Islet precursor cell (in vitro differentiated cells): ENCODE measurements at regions not wholly inside any gene's neighbourhood (a gene's known extent, or its start where the extent isn't known, plus 50 kb on each side); places are given as distances from the start of the nearest gene placed in this dataset.

Source experiments
- DNase-seq: peaks from one replicate; pipeline ENCODE4 v3.0.0-alpha.2; 2018

DNA sequence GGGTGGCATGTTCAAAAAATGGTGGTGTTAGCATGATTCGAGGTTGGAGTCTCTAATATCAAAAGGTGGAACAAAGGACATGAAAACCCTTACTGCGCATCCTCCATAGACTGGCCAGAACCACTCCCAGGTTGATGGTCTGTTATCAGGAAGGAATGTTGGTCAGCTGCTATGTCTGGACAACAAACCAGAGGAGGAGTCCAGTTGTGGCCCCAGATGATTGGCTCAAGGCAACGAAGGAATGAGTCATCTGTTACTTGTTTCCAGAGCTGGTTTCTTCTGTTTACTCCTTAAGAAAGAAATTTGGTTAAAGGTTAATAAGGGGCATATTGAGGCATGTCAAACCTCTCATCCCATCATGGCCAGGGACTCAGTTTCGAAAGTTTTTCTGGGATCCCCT, 56.8 kb upstream of the GRIA4 start:
- DNase-seq = peak; percentile 85

- DNase-seq = no peak
These were observed 61.5 kb upstream of the GRIA4 start for GRCh38 chr11:105548359-105548758.

GRCh38 chr11:105538588-105538987, 71.3 kb upstream of the GRIA4 start:
- DNase-seq = no peak

- no peak for DNase-seq
These were observed 72.3 kb upstream of the GRIA4 start for GRCh38 chr11:105537531-105537930.

DNA sequence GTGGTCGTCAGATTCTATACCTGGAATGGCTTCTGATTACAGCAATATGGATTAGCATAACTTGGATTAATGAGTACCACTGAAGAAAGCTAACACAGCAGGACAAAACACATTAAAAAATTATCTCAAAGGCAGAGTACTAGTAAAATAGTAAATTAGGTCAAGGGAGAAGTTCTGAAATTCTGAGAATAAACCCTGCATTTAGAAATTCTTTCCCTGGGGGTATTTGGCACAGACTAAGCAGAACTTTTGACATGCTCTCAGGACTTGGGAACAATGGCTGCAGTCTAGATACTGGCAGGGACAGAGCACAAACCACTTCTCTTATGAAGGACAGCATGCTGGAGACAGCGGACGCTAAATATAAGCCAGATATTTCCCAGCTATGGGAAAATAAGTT, 85.6 kb upstream of the GRIA4 start:
- no peak for DNase-seq

GRCh38 chr11:105520706-105521345, 89.0 kb upstream of the GRIA4 start:
- DNase-seq = no peak

DNA sequence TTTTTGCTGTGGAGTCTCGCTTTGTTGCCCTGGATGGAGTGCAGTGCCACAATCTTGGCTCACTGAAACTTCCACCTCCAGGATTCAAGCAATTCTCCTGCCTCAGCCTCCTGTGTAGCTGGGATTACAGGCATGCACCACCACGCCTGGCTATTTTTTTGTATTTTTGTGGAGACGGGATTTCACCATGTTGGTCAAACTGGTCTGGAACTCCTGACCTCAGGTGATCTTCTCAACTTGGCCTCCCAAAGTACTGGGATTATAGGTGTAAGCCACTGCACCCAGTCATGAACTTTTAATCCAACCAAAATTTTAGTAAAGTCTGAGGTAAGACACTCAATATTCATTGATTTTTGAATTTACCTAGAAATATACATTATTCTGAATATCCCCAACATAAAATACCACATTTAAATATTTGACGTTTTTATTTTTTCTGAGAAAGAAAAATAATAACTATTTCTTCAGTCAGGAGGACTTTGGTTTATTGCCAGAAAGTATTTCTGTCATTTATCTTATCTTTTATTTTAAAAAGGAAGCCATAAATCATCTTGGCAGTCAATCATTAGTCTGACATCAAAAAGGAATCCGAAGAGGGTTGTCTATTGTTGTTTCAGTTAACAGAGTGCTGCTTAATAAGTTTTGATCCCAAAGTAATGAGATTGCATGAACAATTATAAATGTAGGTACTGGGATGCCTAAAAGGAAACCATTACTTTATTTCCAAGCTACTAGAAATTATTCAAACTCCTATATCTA, 102.2 kb upstream of the GRIA4 start:
- no peak for DNase-seq

DNA sequence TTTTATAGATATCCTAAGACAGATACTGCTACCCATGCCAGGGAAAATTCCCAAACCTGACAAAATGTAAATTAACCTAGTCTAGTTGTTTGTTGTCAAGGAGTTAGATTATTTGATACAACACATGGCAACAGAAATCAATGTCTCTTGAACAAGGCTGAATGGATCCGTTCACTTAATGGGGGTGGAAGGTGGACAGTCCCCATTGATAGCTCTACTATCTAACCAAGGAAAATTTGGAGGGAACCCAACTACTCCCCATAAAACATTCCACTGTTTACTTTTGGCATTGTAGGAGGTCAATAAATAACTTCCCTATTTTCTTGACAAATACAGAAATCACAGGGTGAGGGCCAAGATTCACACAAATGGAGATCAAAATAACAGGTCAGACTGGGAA, 117.9 kb upstream of the GRIA4 start:
- DNase-seq = no peak

- no peak for DNase-seq
These were observed 118.5 kb upstream of the GRIA4 start for GRCh38 chr11:105491394-105491793.

DNA sequence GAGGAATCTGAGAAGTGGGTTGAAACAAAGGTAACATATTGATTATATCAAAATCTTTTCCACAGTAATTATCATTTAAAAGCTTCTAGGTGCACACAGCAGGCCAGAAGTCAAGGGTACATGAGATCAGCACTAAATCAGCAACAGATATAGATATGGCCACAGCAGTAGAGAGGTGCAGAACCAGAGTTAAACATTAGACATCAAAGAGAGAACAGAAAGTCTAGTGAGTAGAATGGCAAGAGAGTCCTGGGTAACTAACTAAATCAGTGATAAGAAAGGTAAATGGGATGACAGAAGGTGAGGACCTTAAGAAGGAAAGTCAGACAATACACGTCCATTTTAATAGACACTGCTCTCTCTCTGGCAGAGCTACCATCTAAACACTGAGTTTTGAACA, 119.5 kb upstream of the GRIA4 start:
- no peak for DNase-seq

DNA sequence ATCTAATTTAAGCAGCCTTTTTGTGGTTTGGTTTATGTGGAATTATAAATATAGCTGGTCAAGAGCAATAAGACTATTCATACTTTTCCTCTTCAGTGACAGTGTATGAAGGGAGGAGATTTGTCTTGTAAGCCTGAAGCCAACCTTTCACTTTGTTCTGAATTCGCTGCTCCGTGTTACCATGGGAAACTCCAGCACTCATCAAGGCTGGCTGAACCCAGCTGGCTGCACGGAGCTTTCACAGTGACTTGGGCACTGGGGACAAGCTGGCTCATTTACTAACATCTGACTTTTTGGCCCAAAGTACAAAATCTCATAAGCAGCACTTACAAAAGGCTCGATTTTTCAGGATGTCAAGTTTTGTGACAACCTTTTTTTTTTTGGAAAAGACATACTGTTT, 120.4 kb upstream of the GRIA4 start:
- no peak for DNase-seq

- no peak for DNase-seq
These were observed 122.9 kb upstream of the GRIA4 start for GRCh38 chr11:105486929-105487328.

DNA sequence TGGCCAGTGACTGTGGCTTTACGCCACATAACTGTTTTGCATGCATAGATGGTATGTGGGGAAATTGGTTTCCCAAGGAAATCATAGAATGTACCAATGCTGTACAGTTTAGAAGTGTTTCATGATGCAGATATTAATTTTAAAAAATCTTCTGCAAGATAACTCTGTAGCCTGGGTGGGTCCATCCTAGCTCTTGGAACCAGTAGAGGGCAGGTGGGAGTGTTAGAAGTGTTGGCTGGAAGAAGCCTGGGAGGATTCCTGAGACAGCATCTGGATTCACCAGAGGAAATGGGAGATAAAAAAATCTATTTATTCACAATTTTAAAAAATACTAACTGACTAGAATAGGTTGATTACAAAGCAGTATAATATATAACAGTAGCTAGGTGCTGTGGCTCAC, 139.9 kb upstream of the GRIA4 start:
- no peak for DNase-seq

GRCh38 chr11:105468154-105468553, 141.7 kb upstream of the GRIA4 start:
- no peak for DNase-seq

- DNase-seq = no peak
These were observed 143.2 kb upstream of the GRIA4 start for GRCh38 chr11:105466582-105467228.

DNA sequence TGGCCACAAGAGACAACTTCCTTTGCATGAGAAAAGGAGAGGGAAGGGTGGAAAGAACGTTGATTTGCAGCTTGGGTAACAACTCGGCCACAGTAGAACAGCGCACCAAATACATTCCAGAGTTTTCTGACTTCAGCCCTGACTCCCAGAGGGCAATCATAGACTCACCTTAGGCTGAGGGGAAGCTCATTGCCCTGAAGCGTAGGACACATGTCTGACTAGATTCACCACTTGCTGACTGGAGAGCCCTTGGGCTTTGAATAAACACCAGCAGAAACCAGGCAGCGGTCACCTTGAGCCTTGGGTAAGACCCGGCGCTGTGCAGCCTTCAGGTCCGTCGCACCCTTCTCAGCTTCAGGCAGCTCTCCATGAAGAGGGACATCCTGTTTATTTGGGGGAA, 151.8 kb upstream of the GRIA4 start:
- DNase-seq = no peak

DNA sequence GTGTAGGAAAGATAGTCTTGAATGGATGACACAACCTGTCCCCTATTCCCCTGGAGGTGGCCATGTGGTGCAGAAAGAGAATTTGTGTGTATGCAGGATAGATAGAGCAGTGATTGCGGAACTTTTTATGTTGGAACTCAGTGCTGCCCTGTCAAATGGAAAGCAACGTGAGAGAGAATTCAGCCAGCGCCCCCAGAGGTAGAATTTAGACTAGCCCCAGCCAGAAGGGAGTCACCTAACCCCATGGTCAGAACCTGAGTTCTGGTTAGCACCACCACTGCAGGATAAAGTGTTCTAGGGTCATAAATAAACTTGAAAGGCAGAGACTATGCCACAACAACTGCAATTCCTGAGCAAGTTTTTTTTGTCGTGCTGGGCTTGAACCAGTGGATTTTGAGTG, 152.9 kb upstream of the GRIA4 start:
- DNase-seq = no peak

- no peak for DNase-seq
These were observed 160.7 kb upstream of the GRIA4 start for GRCh38 chr11:105449100-105449734.

DNA sequence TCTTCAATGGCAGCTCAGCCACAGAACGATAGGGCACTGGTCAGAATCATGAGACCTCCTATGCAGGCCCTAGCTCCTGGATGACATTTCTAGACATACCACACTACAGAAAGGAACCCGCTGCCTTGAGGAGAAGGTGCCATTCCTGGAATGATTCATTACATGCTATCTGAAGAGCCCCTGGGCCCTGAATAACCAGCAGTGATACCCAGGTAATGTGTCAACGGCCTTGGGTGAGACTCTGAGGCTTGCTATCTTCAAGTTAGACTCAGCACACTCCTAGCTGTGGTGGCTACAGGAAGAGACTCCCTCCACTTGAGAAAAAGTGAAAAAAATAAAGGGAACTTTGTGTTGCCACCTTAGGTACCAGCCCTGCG, 161.2 kb upstream of the GRIA4 start:
- DNase-seq = no peak

- DNase-seq = no peak
These were observed 161.8 kb upstream of the GRIA4 start for GRCh38 chr11:105447936-105448702.

DNA sequence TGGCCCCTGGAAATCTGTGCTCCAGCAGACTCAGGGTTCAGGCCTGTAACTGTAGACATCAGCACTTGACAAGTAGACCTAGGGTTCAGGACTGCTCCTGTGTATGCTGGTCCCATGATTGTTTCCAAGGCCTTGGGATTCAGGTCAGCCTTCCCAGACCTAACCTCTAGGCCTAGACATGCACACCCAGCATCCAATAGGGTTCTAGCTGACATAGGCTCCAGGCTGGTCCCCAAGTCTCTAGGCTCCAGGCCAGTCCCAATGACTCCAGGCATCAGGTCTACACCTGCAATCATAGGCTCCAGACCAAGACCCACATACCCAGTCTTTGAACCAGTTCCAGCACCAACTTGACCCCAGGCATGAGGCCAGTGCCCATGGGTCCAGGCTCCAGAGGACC, 166.2 kb upstream of the GRIA4 start:
- DNase-seq = no peak

- DNase-seq = no peak
These were observed 177.5 kb upstream of the GRIA4 start for GRCh38 chr11:105432241-105432995.
